GM18498 (cell line): ENCODE measurements at regions not wholly inside any gene's neighbourhood (a gene's known extent, or its start where the extent isn't known, plus 50 kb on each side); places are given as distances from the start of the nearest gene placed in this dataset.

ENCODE experiments used
- ATAC-seq: cut with Tn5 transposase; IDR thresholded peaks from one replicate; pipeline ENCODE4 v1.9.1; 2021; ENCODE audit warnings: mild to moderate bottlenecking, moderate library complexity; ENCODE audit not compliant: unreplicated experiment

- ATAC-seq: no peak
Measured at GRCh38 chr7:45974540-45975360, 53.7 kb upstream of the IGFBP3 start.

- no peak for ATAC-seq
Measured at GRCh38 chr7:45973725-45974532, 52.9 kb upstream of the IGFBP3 start.

- no peak for ATAC-seq
Measured at GRCh38 chr7:45972629-45973312, 51.7 kb upstream of the IGFBP3 start.

- no peak for ATAC-seq
Measured at GRCh38 chr7:45971661-45972175, 50.6 kb upstream of the IGFBP3 start.

GRCh38 chr7:45971171-45971570, 50.1 kb upstream of the IGFBP3 start:
- ATAC-seq: no peak
